ENCODE measurements at regions not wholly inside any gene's neighbourhood (a gene's known extent, or its start where the extent isn't known, plus 50 kb on each side); places are given as distances from the start of the nearest gene placed in this dataset.

DNA sequence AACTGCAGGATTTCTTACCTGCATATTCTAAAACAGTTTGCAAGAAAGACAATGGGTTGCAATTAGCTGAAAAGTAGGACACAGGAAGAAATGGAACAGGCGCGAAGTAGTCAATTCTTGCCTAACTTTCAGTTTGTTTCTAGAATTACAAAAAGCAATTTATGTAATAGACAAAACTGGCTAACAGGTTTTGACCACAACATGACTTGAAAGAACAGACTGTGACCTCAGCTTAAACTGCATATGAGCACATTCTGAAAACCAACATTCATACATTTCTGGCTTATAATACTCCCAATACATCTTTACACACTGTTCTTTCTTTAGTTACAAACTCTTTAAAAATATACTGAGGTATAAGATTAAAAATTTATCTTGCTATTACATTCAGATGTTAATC lies 405.9 kb upstream of the B3GALT2 start:
- H3K4me3 ChIP-seq (ENCODE audit: low read depth, low read length) = no peak overlapping the region
- DNase-seq (ENCODE audit: low read depth) (no peak), FAIRE-seq (no peak)
- H3K36me3 ChIP-seq (ENCODE audit: control insufficient read depth, insufficient read depth, low read length) = no peaks in the 10 kb centered on the region
- TF ChIP-seq, protein P1, sequence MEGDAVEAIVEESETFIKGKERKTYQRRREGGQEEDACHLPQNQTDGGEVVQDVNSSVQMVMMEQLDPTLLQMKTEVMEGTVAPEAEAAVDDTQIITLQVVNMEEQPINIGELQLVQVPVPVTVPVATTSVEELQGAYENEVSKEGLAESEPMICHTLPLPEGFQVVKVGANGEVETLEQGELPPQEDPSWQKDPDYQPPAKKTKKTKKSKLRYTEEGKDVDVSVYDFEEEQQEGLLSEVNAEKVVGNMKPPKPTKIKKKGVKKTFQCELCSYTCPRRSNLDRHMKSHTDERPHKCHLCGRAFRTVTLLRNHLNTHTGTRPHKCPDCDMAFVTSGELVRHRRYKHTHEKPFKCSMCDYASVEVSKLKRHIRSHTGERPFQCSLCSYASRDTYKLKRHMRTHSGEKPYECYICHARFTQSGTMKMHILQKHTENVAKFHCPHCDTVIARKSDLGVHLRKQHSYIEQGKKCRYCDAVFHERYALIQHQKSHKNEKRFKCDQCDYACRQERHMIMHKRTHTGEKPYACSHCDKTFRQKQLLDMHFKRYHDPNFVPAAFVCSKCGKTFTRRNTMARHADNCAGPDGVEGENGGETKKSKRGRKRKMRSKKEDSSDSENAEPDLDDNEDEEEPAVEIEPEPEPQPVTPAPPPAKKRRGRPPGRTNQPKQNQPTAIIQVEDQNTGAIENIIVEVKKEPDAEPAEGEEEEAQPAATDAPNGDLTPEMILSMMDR (IDR thresholded peaks at IDR 0.05; ENCODE audit: insufficient read depth, low read length, severe bottlenecking) = no peak
- no peaks in the 10 kb centered on the region for H3K27me3 ChIP-seq (ENCODE audit: control insufficient read depth, insufficient read depth, low read length)

DNA sequence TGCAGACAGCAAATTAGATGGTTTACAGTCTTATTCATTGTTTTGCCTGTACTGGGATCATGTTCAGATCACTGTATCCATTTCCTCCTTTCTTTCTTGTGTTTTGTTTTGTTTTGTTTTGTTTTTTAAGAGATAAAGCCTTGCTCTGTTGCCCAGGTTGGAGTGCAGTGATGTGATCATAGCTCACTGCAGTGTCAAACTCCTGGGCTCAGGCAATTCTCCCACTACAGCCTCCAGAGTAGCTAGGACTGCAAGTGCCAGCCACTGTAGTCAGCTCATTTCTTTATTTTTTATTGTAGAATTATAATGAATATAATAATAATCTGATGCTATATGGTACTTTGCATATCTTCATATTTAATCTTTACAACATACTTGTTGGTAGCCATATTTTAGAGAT lies 403.7 kb upstream of the B3GALT2 start:
- DNase-seq (ENCODE audit: low read depth) (no peak), FAIRE-seq (no peak)
- H3K4me3 ChIP-seq (ENCODE audit: low read depth, low read length) = no peak overlapping the region
- H3K36me3 ChIP-seq (ENCODE audit: control insufficient read depth, insufficient read depth, low read length) = no peaks in the 10 kb centered on the region
- no peaks in the 10 kb centered on the region for H3K27me3 ChIP-seq (ENCODE audit: control insufficient read depth, insufficient read depth, low read length)
- TF ChIP-seq, protein P1 (IDR thresholded peaks at IDR 0.05; ENCODE audit: insufficient read depth, low read length, severe bottlenecking) = no peak

DNA sequence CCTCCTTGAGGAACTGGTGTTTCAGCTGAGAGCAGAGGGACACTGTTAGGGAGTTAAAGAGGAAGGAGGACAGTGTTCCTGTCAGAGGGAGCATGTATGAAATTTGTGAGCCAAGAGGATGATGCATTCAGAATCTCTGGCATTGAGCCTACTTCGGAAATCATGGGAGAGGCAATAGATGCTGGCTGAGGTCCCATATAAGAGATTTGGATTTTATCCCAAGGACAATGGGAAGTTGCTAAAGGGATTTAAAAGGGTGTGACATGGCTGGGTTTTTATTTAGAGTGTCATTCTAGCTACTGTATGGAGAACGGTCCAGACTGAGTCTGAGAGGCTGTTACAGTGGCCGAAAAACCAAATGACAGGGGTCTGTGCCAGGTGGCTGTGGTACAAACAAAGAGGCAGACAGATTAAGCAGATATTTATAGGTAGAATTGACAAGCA lies 403.2 kb upstream of the B3GALT2 start:
- TF ChIP-seq, protein P1 (IDR thresholded peaks at IDR 0.05; ENCODE audit: insufficient read depth, low read length, severe bottlenecking) = no peak
- H3K4me3 ChIP-seq (ENCODE audit: low read depth, low read length) = no peak overlapping the region
- H3K27me3 ChIP-seq (ENCODE audit: control insufficient read depth, insufficient read depth, low read length) = no peaks in the 10 kb centered on the region
- FAIRE-seq (peak; percentile 43), DNase-seq (ENCODE audit: low read depth) (no peak)
- no peaks in the 10 kb centered on the region for H3K36me3 ChIP-seq (ENCODE audit: control insufficient read depth, insufficient read depth, low read length)

DNA sequence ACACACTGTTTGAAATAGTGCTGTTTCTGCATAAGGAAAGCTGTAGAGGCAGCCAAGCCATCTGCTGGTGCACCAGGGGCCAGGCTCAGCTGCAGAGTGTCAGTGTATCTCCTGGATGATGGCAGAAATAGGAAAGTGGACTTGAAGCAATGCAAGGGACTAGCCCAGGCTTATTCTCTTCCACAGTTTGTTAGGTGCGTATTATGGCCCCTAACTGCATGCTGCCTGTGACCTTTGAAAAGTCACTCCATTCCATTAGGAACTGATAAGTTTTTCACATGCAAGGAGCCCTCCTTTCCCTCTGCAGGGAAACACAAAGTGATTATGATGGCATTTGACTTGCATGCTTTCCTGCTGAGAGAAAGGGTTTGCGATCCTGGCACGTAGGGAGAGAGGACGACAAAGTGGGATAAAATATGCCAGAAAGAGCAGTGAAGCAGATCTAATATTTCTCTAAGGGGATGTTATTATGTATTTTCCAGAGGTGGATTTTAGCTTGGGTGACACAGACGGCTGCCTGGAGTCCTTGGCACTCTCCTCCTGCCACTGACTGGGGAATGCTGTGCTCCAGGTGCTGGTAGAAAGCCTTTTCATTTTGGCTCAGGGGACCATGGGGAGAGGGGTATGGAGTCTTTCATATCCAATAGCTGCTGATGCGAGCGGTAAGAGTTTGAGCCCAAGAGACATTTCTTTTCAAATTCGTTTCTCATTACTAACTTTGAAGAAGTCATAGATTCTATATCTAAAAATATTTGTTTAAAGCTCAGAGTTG lies 402.1 kb upstream of the B3GALT2 start:
- no peak for FAIRE-seq
- Histone ChIP-seq H3K36me3 (ENCODE audit: control insufficient read depth, insufficient read depth, low read length) (no peaks in the 10 kb centered on the region), H3K27me3 (ENCODE audit: control insufficient read depth, insufficient read depth, low read length) (no peaks in the 10 kb centered on the region), H3K4me3 (ENCODE audit: low read depth, low read length) (no peak overlapping the region)
- TF ChIP-seq, protein P1 (IDR thresholded peaks at IDR 0.05; ENCODE audit: insufficient read depth, low read length, severe bottlenecking) = no peak
- no peak for DNase-seq (ENCODE audit: low read depth)

DNA sequence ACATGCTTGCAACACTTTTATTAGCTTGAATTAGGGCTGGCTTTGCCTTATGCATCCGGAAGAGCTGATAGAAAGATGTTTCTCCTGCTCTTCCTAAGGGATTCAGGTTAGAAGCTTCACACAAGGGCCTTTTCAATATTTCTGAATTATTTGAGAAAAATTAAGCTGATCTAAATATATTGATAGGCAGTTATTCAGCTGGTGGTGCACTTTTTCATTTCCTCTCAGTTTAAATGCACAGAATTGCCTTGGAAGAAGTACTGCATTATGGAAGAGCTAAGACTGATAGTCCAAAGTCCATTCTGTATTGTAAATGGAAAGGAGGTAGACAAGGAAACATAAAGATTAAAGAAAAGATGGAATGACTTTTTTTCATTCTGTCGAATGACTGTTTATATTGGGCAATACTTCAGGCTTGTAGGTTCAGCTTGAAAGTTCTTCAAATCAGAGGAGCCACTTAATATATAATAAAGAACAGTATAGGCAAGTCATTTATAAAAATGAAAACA lies 398.4 kb upstream of the B3GALT2 start:
- DNase-seq (ENCODE audit: low read depth) = no peak
- no peaks in the 10 kb centered on the region for H3K27me3 ChIP-seq (ENCODE audit: control insufficient read depth, insufficient read depth, low read length)
- TF ChIP-seq, protein P1 (IDR thresholded peaks at IDR 0.05; ENCODE audit: insufficient read depth, low read length, severe bottlenecking) = no peak
- H3K36me3 ChIP-seq (ENCODE audit: control insufficient read depth, insufficient read depth, low read length) = no peaks in the 10 kb centered on the region
- no peak overlapping the region for H3K4me3 ChIP-seq (ENCODE audit: low read depth, low read length)
- FAIRE-seq = no peak

Measured in bronchial epithelial cell (primary cell).